Left colon (tissue), 2 donors: ENCODE measurements at regions not wholly inside any gene's neighbourhood (a gene's known extent, or its start where the extent isn't known, plus 50 kb on each side); places are given as distances from the start of the nearest gene placed in this dataset.
A peak's percentile ranks its signal among the peaks of the same experiment; 100 is the strongest.

ENCODE experiments used
- ATAC-seq: fragments of 200-7000 bp; cut with Tn5 transposase; one replicate; pipeline ENCODE4 v1.9.1; 2020; ENCODE audit warnings: mild to moderate bottlenecking, moderate library complexity
- DNase-seq, 2 donors: peaks; one replicate each; pipeline ENCODE4 v3.0.0-alpha.2; 2020
- intact Hi-C, 2 donors: fragments of 100-400 bp; cut with DNase I in 1 of 2; cut with micrococcal nuclease in 1 of 2; formaldehyde crosslinking; loops; one replicate each; pipeline versions ENCODE4 v1.11.2 to v1.14.0; 2022; cut with DNase I, micrococcal nuclease
- donor health status: DM: no; HTN: no; CAD: no.
- donor health status: DM: yes; HTN: yes; CAD: no.

DNA sequence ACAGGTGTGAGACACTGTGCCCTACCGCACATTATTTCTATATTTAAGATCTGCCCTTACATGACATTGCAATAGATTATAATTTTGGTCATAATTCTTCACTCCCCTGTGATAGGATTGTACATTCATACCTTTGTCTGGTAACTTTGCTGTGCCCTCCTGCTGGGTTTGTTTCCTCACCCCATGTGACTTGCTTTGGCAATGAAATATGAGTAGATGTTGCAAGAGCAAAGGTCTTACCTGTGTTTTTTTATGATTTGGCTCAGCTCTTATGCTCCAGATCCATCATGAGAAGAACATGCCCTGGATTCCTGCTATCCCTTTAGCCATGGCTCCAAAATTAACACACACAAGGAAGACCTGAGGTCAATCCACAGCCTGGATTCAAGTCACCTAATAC lies 137.7 kb upstream of the EOMES start:
- intact Hi-C loops = no loop called here
- DNase-seq = no peak
- ATAC-seq = no peak

GRCh38 chr3:27861046-27862036 lies 139.2 kb upstream of the EOMES start:
- DNase-seq (no peak), ATAC-seq (no peak)
- intact Hi-C loops = no loop called here

DNA sequence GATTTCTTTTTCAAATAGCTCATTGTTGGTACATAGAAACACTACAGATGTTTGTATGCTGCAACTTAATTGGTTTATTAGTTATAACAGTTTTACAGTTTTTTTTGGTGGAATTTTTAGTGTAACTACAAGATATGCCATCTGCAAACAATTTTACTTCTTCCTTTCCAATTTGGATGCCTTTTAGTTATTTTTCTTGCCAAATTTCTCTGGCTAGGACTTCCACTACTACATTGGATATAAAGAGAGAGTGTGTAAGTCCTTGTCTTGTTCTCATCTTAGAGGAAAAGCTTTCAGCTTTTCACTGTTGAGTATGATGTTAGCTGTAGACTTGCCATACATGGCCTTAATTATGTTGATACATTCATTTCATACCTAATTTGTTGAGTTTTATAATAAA lies 143.6 kb upstream of the EOMES start:
- no peak for ATAC-seq
- intact Hi-C loops = no loop called here
- DNase-seq = no peak

- DNase-seq = no peak
- intact Hi-C loops = no loop called here
- no peak for ATAC-seq
Measured at GRCh38 chr3:27869152-27869551, 147.0 kb upstream of the EOMES start.

- intact Hi-C loops = no loop called here
- DNase-seq (no peak), ATAC-seq (no peak)
Measured at GRCh38 chr3:27877061-27878013, 155.2 kb upstream of the EOMES start.

DNA sequence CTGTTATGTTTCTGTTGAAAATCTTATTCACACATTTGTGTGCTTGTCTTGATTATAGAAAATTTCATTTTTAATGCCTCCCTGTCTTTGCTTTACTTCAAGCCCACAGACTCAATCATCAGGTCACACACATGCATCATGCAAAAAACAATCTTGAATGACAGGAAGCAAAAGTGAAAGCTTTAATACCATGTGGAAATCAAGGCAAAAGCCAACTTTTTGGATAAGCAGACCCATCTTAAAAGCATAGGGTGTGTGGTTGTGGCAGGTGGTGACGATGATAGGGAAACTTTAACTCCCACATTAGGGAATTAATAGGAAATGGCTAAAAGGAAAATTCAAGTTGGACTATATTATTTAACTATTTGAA lies 155.9 kb upstream of the EOMES start:
- intact Hi-C loops = no loop called here
- DNase-seq = no peak
- no peak for ATAC-seq

- intact Hi-C loops = no loop called here
- ATAC-seq (no peak), DNase-seq (peak in 1 of 2 donors; percentile 19)
Measured at GRCh38 chr3:27880969-27881892, 159.1 kb upstream of the EOMES start.

DNA sequence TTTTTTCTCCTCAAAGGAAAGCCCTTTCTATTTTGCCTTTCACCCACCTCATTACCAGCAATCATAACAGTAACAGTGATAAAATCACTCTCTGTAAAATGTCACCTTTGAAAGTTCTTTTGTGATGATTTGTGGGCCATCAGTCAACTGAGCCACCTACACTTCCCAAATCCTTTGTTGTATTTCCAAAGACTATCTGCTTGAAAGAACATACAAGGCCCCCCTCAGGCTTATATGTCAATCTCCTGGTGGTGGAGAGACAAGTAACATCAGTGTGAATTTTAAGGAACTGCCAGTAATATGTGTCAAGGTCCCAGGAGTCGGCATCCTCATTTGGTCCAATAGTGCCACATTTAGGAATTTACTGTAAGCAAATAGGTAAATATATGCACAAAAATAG lies 161.1 kb upstream of the EOMES start:
- intact Hi-C loops = no loop called here
- DNase-seq (no peak), ATAC-seq (no peak)

DNA sequence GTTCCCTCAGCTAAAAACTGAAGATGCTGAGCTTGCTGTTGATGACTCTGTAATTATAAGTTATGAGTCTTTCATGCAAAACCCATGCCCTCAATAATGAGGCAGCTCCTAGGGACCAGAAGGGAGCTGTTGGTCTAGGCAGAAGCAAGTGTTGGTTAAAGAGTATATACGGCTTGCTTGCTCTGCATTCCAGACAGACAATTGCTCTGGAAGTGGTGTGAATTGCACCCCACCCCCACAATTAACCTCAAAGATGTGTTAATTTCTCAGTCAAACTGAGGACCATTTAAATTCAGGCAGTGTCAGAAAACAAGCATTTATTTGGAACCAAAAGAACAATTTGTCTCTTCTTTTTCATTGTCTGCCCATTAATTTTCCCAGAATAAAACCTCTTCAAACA lies 163.5 kb upstream of the EOMES start:
- ATAC-seq = no peak
- intact Hi-C loops = no loop called here
- no peak for DNase-seq

- intact Hi-C loops = no loop called here
- ATAC-seq (no peak), DNase-seq (no peak)
Measured at GRCh38 chr3:27888562-27888961, 166.4 kb upstream of the EOMES start.

DNA sequence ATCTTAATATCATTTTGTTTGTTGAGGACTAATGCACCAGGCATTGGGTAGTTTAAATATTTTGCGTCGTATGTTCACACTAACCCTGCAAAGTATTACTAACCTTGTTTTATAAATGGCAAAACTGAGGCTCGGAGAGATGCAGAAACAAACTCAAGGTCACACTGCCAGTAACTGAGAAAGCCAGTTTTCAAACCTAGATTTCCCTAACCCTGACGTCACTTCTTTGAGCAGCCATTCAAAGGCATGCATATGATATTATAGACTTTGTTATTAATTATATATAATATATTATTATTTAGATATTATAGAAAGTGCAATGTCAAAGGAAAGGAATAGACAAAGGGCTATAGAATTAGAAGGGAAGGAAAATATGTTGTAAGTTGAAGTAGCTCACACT lies 167.6 kb upstream of the EOMES start:
- intact Hi-C loops = no loop called here
- DNase-seq (no peak), ATAC-seq (no peak)

DNA sequence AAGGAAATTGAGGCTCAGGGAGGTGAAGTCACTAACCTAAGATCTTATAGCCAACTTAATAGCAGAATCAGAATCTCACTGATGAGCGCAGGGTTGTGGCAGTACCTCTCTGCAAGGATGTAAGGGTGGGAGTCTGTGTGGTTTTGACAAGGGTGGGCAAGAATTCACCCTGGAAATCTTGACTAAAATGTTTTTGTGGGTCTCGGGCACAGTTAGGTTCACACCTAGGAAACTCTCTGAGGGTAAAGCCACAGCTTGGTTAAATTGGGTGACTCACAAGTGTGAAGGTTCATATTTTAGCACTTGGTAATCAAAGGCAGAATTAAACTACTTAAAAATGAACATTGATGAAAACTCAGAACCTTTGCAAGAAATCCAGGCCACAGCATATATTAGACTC lies 178.2 kb upstream of the EOMES start:
- ATAC-seq = no peak
- DNase-seq = no peak
- intact Hi-C loops = no loop called here

GRCh38 chr3:27903446-27903845 lies 181.3 kb upstream of the EOMES start:
- DNase-seq (no peak), ATAC-seq (no peak)
- intact Hi-C loops = no loop called here

DNA sequence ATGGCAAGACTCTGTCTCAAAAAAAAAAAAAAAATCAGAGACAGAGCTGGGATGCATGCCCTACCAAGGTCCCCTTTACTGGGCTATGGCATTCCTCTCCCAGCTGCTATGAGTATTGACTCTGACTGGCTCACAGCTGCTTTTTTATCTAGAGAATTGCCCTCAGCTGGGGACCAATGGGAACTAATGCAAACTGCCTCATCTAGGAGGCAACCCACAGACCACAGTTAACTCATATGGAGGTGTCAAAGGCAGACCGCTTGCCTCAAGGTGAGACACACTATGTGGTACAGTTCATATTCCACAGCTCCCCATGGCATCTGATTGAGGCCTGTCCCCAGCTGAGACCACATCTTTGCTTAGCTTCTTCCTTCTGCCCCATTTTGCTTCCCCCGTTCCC lies 183.5 kb upstream of the EOMES start:
- intact Hi-C loops = no loop called here
- ATAC-seq (no peak), DNase-seq (no peak)

GRCh38 chr3:27907148-27907547 lies 185.0 kb upstream of the EOMES start:
- ATAC-seq (no peak), DNase-seq (no peak)
- intact Hi-C loops = no loop called here

- DNase-seq = no peak
Measured at GRCh38 chr3:27907929-27908328, 185.8 kb upstream of the EOMES start.

DNA sequence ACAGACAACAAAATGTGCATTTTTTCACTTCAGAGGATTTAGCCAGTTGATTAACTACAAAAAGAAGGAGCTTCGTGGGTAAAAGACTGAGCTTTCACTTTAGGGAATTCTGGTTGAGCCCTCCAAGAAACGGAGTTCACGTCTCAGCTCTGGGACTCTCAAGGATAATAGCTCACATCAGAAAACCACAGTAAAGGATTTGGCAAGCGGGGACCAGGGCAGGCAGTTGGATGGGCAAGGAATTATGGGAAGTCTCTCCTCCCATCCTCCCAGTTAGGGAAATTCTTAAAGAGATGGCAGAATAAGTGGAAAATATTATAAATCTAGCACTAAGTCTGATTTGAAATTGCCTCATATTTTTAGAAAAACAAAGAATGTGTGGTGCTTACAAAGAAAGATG lies 188.3 kb upstream of the EOMES start:
- ATAC-seq = no peak
- DNase-seq = no peak
- intact Hi-C loops = no loop called here

More at GRCh38 chr3:27907929-27908328, 185.8 kb upstream of the EOMES start:
- no peak for ATAC-seq
- intact Hi-C loops = no loop called here

- ATAC-seq (peak; percentile 44), DNase-seq (no peak)
- intact Hi-C loops = no loop called here
Measured at GRCh38 chr3:27914199-27914598, 192.1 kb upstream of the EOMES start.
